ENCODE measurements at regions not wholly inside any gene's neighbourhood (a gene's known extent, or its start where the extent isn't known, plus 50 kb on each side); places are given as distances from the start of the nearest gene placed in this dataset.

- Histone ChIP-seq H3K79me2 (ENCODE audit: insufficient read depth, low read length) (no peaks in the 10 kb centered on the region), H3K4me3 (ENCODE audit: insufficient read depth, low read depth, low read length) (no peak overlapping the region), H3K36me3 (ENCODE audit: insufficient read depth, low read length) (no peaks in the 10 kb centered on the region), H3K4me2 (ENCODE audit: low read length) (no peak overlapping the region), H3K4me1 (ENCODE audit: insufficient read depth, low read length) (no peaks in the 10 kb centered on the region), H3K27ac (ENCODE audit: low read depth, low read length) (no peak overlapping the region), H3K9me3 (ENCODE audit: insufficient read depth, low read depth, low read length) (peaks cover 4% of the 10 kb centered on the region), H3K9ac (ENCODE audit: low read length) (no peak overlapping the region), H2AFZ (ENCODE audit: low read depth, low read length) (no peak overlapping the region), H4K20me1 (ENCODE audit: insufficient read depth, low read length) (no peaks in the 10 kb centered on the region), H3K27me3 (ENCODE audit: insufficient read depth, low read length) (no peaks in the 10 kb centered on the region)
- FAIRE-seq (no peak), DNase-seq (ENCODE audit: low read depth) (no peak)
- no peak overlapping the region for H3K4me3 Mint-ChIP-seq (ENCODE audit: unreplicated experiment)
- TF ChIP-seq CTCF (IDR thresholded peaks at IDR 0.05; ENCODE audit: insufficient read depth, low read depth, low read length) (no peak), EZH2 (IDR thresholded peaks at IDR 0.05; ENCODE audit: insufficient read depth, low read length) (no peak)
- no peaks in the 10 kb centered on the region for H3K9me3 Mint-ChIP-seq (ENCODE audit: unreplicated experiment)
- H3K27me3 Mint-ChIP-seq (ENCODE audit: low read depth, unreplicated experiment): no peaks in the 10 kb centered on the region
- H3K4me1 Mint-ChIP-seq (ENCODE audit: low read depth, unreplicated experiment): no peaks in the 10 kb centered on the region
- no peak overlapping the region for H3K27ac Mint-ChIP-seq (ENCODE audit: unreplicated experiment)
- H3K36me3 Mint-ChIP-seq (ENCODE audit: low read depth, unreplicated experiment): no peaks in the 10 kb centered on the region
These were observed 287.1 kb upstream of the SPTLC3 start for GRCh38 chr20:12721636-12722035.

GRCh38 chr20:12722091-12722490 lies 286.7 kb upstream of the SPTLC3 start:
- Mint-ChIP-seq H3K4me1 (ENCODE audit: low read depth, unreplicated experiment) (no peaks in the 10 kb centered on the region), H3K27me3 (ENCODE audit: low read depth, unreplicated experiment) (no peaks in the 10 kb centered on the region)
- FAIRE-seq: no peak

More at GRCh38 chr20:12722091-12722490, 286.7 kb upstream of the SPTLC3 start:
- no peaks in the 10 kb centered on the region for H3K79me2 ChIP-seq (ENCODE audit: insufficient read depth, low read length)
- no peaks in the 10 kb centered on the region for H4K20me1 ChIP-seq (ENCODE audit: insufficient read depth, low read length)
- H3K27ac Mint-ChIP-seq (ENCODE audit: unreplicated experiment): no peak overlapping the region
- H3K4me3 ChIP-seq (ENCODE audit: insufficient read depth, low read depth, low read length): no peak overlapping the region
- DNase-seq (ENCODE audit: low read depth): no peak
- no peak overlapping the region for H3K4me3 Mint-ChIP-seq (ENCODE audit: unreplicated experiment)
- H3K27me3 ChIP-seq (ENCODE audit: insufficient read depth, low read length): no peaks in the 10 kb centered on the region
- no peak overlapping the region for H3K9ac ChIP-seq (ENCODE audit: low read length)
- H3K9me3 ChIP-seq (ENCODE audit: insufficient read depth, low read depth, low read length): peaks cover 4% of the 10 kb centered on the region
- no peaks in the 10 kb centered on the region for H3K36me3 ChIP-seq (ENCODE audit: insufficient read depth, low read length)
- no peak overlapping the region for H2AFZ ChIP-seq (ENCODE audit: low read depth, low read length)
- no peaks in the 10 kb centered on the region for H3K4me1 ChIP-seq (ENCODE audit: insufficient read depth, low read length)
- no peak overlapping the region for H3K4me2 ChIP-seq (ENCODE audit: low read length)
- no peaks in the 10 kb centered on the region for H3K36me3 Mint-ChIP-seq (ENCODE audit: low read depth, unreplicated experiment)
- no peak overlapping the region for H3K27ac ChIP-seq (ENCODE audit: low read depth, low read length)
- no peaks in the 10 kb centered on the region for H3K9me3 Mint-ChIP-seq (ENCODE audit: unreplicated experiment)
- TF ChIP-seq CTCF (IDR thresholded peaks at IDR 0.05; ENCODE audit: insufficient read depth, low read depth, low read length) (no peak), EZH2 (IDR thresholded peaks at IDR 0.05; ENCODE audit: insufficient read depth, low read length) (no peak)
